ENCODE measurements at regions not wholly inside any gene's neighbourhood (a gene's known extent, or its start where the extent isn't known, plus 50 kb on each side); places are given as distances from the start of the nearest gene placed in this dataset.

GRCh38 chr4:10746371-10747171, 62.0 kb upstream of the CLNK start:
- Histone ChIP-seq H3K4me2 (ENCODE audit: low read length) (0 out of 2 replicates have a peak overlapping the region, but pooled peaks have one; percentile 4), H2AFZ (ENCODE audit: low read length) (peak overlapping the region; percentile 35; the same call in 1 of the 2 replicates), H3K27ac (ENCODE audit: low read depth, low read length, poor library complexity, severe bottlenecking) (no peak overlapping the region), H3K9me3 (ENCODE audit: low read length) (no peaks in the 10 kb centered on the region), H3K79me2 (ENCODE audit: insufficient read depth, low read depth, low read length) (no peaks in the 10 kb centered on the region), H3K36me3 (ENCODE audit: insufficient read depth, low read length) (no peaks in the 10 kb centered on the region), H3K4me3 (ENCODE audit: low read depth, low read length, poor library complexity, severe bottlenecking) (no peak overlapping the region), H3K9me2 (ENCODE audit: insufficient read depth, low read length) (no peaks in the 10 kb centered on the region), H4K20me1 (ENCODE audit: insufficient read depth, low read length) (no peaks in the 10 kb centered on the region), H3K4me1 (ENCODE audit: insufficient read depth, low read length, poor library complexity, severe bottlenecking) (peaks cover 17% of the 10 kb centered on the region)
- no TSS peak for BruUV-seq (replicated peaks)
- no peak for DNase-seq (ENCODE audit: low spot score)
- POLR2A ChIA-PET = no interaction called here
- intact Hi-C loops (cut with micrococcal nuclease; ENCODE audit: unreplicated experiment) = no loop called here
- TF ChIP-seq EZH2phosphoT487 (IDR thresholded peaks at IDR 0.05; ENCODE audit: borderline replicate concordance, low read depth, low read length) = no peak
- TF ChIP-seq CTCF (conservative IDR thresholded peaks at IDR 0.05; ENCODE audit: low read length) = no peak
- CTCF ChIA-PET (ENCODE audit: unreplicated experiment) = no interaction called here

GRCh38 chr4:10743357-10743756, 58.8 kb upstream of the CLNK start:
- no peak for DNase-seq (ENCODE audit: low spot score)
- Histone ChIP-seq H3K4me3 (ENCODE audit: low read depth, low read length, poor library complexity, severe bottlenecking) (no peak overlapping the region), H3K4me2 (ENCODE audit: low read length) (no peak overlapping the region), H3K36me3 (ENCODE audit: insufficient read depth, low read length) (no peaks in the 10 kb centered on the region), H3K9me2 (ENCODE audit: insufficient read depth, low read length) (no peaks in the 10 kb centered on the region), H4K20me1 (ENCODE audit: insufficient read depth, low read length) (no peaks in the 10 kb centered on the region), H3K9me3 (ENCODE audit: low read length) (no peaks in the 10 kb centered on the region), H3K79me2 (ENCODE audit: insufficient read depth, low read depth, low read length) (no peaks in the 10 kb centered on the region), H2AFZ (ENCODE audit: low read length) (no peak overlapping the region), H3K27ac (ENCODE audit: low read depth, low read length, poor library complexity, severe bottlenecking) (no peak overlapping the region), H3K4me1 (ENCODE audit: insufficient read depth, low read length, poor library complexity, severe bottlenecking) (peaks cover 17% of the 10 kb centered on the region)
- POLR2A ChIA-PET = no interaction called here
- intact Hi-C loops (cut with micrococcal nuclease; ENCODE audit: unreplicated experiment) = no loop called here
- CTCF ChIA-PET (ENCODE audit: unreplicated experiment) = no interaction called here
- no TSS peak for BruUV-seq (replicated peaks)
- no peak for TF ChIP-seq CTCF (conservative IDR thresholded peaks at IDR 0.05; ENCODE audit: low read length)
- no peak for TF ChIP-seq EZH2phosphoT487 (IDR thresholded peaks at IDR 0.05; ENCODE audit: borderline replicate concordance, low read depth, low read length)

- no peak for DNase-seq (ENCODE audit: low spot score)
- Histone ChIP-seq H3K4me3 (ENCODE audit: low read depth, low read length, poor library complexity, severe bottlenecking) (no peak overlapping the region), H4K20me1 (ENCODE audit: insufficient read depth, low read length) (no peaks in the 10 kb centered on the region), H3K4me1 (ENCODE audit: insufficient read depth, low read length, poor library complexity, severe bottlenecking) (peaks cover 17% of the 10 kb centered on the region), H3K79me2 (ENCODE audit: insufficient read depth, low read depth, low read length) (no peaks in the 10 kb centered on the region), H3K9me3 (ENCODE audit: low read length) (no peaks in the 10 kb centered on the region), H3K36me3 (ENCODE audit: insufficient read depth, low read length) (no peaks in the 10 kb centered on the region), H3K9me2 (ENCODE audit: insufficient read depth, low read length) (no peaks in the 10 kb centered on the region), H3K27ac (ENCODE audit: low read depth, low read length, poor library complexity, severe bottlenecking) (no peak overlapping the region), H3K4me2 (ENCODE audit: low read length) (no peak overlapping the region), H2AFZ (ENCODE audit: low read length) (no peak overlapping the region)
- TF ChIP-seq EZH2phosphoT487 (IDR thresholded peaks at IDR 0.05; ENCODE audit: borderline replicate concordance, low read depth, low read length) (no peak), CTCF (conservative IDR thresholded peaks at IDR 0.05; ENCODE audit: low read length) (no peak)
- intact Hi-C loops (cut with micrococcal nuclease; ENCODE audit: unreplicated experiment) = no loop called here
- CTCF ChIA-PET (ENCODE audit: unreplicated experiment) = no interaction called here
- BruUV-seq (replicated peaks) = no TSS peak
- POLR2A ChIA-PET = interaction anchor here (0.5 to 0.6 kb wide), 2 partner anchors 7 to 149 kb away, joined by 3 read pairs; no protein-coding TSS in a partner anchor
Observed at GRCh38 chr4:10741961-10742699, 57.6 kb upstream of the CLNK start.
